GM03348 (cell line): ENCODE measurements at regions not wholly inside any gene's neighbourhood (a gene's known extent, or its start where the extent isn't known, plus 50 kb on each side); places are given as distances from the start of the nearest gene placed in this dataset.
"Not testable (repeated sequence)": the region's sequence is repeated elsewhere in the genome, so short reads cannot be mapped to it uniquely, and the experiment has no call there.

Source experiments
- DNase-seq: peaks from one replicate; pipeline ENCODE4 v3.0.0; 2012; ENCODE audit warnings: low spot score

DNA sequence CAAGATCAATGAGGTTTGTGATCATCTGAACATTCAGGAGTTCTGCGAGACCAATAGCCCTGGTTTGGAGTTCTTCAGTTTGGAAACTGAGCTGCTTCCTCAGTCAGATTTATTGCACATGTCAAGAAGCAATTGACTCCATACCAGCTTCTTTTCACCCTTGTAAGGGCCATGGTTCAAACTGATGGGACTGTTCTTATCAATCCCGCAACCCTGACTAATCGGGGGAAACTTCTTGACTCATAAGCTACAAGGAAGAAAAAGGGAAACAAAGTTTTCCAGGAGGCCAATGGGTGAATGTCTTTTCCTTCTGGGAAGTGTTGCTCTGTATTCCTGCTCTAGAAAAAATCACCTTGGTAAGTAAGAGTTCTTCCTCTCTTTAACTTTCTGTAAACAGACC lies 187.9 kb downstream of the MIS18A start:
- DNase-seq, result no peak

DNA sequence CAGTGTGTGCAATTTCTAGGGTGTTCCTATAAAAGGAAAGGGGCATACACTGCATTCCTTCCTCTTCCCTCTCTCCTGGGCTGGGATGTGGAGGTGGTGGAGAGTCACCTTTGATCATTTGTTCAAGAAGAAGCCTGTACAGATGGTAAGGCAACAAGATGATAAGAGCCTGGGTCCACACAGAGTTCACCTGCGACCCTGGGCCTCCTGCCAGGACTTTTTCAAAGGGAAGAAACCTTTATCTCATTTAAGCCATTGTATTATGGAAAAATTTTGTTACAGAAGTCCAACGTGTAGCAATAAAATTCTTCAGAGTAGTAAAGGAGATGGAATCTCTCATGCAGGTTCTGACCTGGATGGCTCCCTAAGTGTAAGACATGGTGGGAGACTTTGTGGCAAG lies 189.1 kb downstream of the MIS18A start:
- no peak for DNase-seq

DNA sequence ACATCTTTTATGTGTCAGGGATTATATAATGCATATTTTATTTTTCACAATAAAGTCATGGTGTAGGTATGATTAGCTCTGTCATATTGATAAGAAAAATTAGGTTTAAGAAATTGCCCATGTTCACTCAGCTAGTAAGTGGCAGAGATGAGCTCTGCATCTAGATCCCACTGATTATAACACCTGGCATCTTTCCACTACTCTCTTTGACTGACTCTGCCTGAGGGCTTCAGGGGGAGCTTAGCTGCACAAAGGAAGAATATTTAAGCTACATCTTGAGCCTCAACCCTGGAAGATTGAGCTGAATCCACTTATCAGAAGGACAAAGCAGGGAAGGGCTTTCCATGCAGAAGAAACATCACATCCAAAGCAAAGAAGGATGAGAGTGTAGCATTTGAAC lies 190.4 kb downstream of the MIS18A start:
- DNase-seq, result no peak

DNA sequence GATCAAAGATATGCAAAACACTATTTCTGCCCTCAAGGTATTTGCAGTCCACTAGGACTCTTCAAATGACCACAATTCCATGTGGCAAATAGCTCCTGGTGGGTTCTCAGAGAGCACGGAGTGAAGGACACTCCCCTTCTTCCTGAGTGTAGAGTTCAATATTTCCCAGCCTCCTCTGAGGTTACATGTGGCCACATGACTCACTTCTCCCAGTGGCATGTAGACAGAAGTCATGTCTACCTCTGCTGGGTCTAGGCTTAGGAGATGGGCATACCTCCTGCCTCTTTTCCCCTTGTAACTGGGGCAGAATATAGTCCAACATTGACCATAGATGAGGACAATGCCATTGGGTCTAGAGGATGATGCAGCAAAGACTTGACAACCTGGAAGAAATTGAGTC lies 191.4 kb downstream of the MIS18A start:
- no peak for DNase-seq

DNA sequence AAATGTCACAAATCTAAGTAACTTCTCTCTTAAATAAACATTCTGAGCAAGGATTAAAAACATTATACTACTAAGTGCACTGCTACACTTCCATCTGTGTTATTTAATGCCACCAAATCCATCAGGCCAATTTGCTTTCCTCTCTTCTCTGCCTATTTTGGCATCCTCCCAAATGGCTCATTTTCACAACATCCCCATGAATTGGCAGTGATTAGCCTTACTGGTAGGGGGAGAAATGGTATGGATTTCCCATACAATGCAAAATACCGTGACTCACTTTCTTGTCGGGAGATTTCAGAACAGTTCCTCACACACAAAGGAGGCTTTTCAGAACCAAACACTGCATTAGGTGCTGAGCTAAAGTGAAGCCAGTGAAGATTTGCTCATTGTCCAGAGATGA lies 195.7 kb downstream of the MIS18A start:
- DNase-seq, result no peak

DNA sequence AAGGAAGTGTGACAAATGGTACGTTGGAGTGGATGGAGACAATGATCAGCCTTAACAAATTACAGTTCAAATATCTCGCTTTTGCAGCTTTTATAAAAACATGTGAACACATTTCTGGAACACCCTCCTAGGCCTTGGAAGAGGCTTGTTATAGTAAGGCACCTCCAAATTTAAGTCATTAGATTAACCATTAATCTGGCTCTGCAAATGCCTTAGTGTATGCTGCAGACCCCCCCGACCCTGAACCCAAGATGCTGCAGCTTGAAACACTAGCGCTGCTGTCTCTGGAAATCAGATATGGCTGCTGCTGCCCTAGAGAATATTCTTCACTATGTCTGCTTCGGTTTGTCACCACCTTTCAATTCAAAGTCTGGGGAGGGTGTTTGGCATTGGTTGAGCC lies 196.4 kb downstream of the MIS18A start:
- DNase-seq, result no peak

DNA sequence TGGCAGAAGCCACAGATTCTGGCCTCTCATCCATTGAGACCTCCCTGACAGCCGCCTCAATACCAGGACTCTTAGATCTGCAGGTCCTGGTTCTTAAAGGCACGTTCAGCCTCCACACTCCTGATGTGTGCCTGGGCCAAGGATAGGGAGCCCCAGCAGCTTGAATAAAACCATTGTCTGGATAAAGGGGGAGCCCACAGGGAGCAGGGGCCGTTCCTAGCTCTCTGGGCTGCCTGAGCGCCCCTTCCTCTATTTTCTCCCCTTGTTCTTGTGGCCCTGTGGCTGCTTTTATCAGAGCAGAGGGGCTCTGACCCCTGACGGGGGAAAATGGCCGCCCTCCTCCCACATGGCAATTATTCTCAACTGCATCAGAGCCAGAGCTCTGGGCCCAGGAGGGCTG lies 200.8 kb downstream of the HUNK start:
- no peak for DNase-seq

DNA sequence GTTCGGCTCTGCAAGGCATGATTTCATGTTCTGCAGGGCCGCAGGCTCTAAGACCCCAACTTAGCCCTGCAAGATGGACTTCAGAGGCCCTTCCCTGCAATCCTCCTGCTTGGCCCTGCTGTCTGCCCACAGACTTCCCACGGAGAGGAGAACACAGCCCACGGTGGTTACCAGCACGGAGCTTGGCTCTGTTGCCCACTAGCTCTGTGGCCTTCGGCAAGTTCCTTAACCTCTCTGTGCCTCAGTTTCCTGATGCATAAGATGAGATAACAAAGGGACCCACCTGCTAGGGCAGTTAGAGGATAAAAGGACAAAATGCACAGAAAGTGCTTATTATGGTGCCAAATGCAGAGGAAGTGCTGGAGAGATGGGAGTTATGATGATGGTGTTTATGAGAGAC lies 200.4 kb downstream of the HUNK start:
- no peak for DNase-seq

DNA sequence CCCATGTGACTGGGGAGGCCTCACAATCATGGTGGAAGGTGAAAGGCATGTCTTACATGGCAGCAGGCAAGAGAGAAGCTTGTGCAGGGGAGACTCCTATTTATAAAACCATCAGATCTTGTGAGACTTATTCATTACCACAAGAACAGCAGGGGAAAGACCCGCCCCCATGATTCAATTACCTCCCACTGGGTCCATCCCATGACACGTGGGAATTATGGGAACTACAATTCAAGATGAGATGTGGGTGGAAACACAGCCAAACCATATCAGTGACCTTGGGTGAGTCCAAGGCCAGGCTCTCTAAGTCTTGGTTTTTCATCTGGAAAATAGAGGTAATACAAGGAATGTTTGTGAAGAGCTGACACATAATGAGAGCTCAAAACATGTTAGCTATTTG lies 198.8 kb downstream of the HUNK start:
- not testable (repeated sequence) for DNase-seq

DNA sequence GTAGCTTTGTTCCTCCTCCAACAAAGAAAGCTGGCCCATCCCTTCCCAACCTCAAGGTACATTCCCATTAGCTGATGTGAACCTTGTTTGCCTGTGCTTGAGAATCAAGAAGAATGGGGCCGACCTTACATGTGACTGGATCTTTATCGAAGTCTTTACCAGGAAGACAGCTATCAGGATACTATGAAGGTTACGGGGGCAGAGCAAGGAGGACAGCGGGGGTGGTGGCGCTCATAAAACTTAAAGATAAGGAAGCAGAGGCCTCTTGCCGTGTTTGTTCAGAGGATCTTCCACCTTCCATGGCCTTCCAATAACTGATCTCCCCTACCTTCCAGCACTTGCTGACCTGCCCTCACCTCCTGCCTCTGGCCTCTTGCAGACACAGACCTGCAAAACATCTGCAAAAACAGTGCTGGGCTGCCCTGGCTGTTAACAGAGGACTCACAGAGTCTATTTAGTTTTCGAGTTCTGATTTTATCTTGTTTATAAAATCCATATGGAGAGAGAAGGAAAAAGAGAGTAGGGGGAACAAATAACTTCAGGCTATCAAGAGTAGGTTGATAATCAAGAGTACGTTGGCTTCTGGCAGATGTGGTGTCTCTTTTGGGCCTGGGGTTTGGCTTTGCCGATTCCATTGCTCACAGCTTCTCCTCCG lies 198.0 kb downstream of the HUNK start:
- DNase-seq, result no peak

DNA sequence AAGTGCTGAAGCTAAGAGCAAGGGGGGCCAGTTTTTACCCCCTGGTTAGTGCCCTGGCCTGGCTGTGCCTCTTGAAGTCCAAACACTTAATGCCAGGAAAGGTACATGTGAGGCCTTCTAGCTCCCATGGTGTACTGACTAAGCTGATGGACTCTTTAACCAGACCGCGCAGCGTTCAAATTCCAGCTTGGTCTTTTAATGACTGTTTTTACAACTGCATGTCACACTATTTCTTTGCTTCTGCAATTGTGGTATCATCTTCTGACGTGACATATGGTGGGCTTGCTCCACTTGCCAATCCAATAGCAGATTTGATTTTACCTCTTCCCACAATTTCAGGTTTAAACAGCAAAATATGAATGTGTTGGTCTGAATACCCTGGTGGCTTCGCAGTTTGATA lies 197.3 kb downstream of the HUNK start:
- no peak for DNase-seq

DNA sequence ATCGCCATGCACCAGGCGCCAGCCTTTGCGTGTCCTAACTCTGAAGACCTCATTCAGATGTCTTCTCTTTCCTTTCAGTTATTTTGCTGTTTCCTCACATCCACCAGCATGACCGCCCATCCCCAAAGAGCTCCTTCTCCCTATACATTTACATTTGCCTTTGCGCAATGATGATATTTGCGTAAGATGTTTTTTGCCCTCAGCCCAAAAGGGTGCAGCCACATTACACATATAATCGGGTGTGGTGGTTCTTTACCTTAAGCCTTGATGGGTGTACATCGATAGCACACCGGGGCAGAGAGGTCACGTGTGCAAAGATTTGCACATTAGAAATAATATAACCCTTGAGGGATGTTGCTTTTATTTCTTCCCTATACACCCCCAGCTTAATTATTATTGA lies 192.8 kb downstream of the HUNK start:
- no peak for DNase-seq

DNA sequence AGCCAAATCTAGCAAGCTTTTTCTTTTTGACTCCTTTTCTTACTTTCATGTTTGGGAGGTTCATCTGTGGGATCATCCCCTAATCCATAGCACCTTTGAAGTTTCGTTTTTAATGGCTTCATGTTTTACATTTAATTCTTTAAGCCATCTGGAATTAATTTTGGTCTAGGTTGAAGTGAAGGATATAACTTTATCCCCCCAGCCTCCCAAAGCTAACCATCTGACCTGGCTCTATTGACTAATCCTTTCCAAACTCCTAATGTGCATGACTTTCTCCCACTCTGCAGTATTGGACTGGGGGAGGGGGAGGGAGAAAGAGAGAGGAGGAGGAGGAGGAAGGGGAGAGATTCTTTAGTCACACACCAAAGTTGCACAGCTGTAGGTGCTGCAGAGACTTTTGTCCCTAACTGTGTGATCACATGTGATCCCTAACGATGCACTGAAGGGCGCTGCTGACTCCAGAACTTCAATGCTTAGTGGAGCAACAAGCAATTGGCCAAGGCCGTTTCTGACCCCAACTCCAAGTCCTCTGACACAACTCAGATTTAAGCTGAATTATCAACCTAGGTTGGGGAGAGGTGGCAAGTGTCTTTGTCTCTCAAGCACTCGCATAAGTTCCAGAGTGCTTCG lies 191.6 kb downstream of the HUNK start:
- no peak for DNase-seq

DNA sequence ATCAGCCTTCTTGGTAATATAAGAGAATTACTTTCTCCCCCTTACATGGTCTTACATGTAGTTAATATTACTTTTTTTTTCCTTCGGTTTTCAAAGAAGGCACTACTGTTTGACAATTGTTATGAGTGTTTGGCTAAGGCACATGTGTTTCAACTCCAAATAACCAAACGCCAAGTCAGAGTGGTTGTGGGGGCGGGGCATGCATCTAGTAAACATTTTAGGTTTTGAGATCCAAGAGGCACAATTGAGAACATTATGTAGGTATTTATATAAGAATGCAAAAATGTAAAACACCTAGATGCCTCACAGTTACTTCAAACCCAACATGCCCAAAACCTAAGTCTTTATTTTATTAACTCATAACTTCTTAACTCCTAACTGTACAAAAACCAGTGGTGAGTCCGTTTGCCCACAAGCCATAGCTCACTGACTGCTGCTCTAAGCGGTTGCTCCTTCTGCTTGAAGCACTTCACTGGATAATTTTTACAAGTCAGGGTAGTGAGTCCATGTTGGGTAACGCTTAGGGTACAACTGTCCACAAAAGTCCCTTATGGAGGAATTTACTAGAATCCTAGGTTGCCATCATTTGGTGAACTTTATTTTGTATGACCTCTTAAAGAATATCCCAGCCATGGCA lies 189.9 kb downstream of the HUNK start:
- DNase-seq, result no peak

DNA sequence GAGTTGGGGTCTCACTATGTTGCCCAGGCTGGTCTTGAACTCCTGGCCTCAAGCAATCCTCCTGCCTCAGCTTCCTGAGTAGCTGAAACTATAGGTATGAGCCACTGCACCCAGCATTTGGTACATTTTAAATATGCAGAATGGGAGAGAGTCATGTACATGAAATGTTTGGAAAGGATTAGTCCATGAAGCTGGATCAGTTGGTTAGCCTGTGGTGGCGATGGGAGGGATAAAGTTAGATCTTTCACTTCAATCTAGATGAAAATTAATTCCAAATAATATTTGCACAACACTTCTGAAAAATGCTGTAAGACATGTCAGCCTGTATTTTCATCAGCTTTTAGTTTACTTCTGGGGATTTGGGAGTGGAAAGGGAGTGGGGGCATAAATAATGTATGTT lies 188.9 kb downstream of the HUNK start:
- no peak for DNase-seq

DNA sequence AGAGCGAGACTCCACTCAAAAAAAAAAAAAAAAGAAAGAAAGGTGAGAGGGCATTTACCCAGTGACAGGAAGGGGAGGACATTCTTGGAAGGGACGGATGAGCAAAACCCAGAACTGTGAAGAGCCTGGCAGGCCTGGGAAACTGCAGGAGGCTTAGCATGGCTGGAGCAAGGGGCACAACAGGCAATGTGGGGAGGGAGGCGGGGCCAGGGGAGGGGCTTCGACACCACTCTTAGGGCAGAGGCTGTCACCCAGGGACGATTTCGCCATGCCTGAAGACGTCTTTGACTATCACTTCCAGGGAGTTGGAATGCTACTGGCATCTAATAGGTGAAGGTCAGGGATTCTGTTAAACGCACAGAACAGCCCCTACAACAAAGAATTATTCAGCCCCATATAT lies 184.0 kb downstream of the HUNK start:
- DNase-seq, result no peak

DNA sequence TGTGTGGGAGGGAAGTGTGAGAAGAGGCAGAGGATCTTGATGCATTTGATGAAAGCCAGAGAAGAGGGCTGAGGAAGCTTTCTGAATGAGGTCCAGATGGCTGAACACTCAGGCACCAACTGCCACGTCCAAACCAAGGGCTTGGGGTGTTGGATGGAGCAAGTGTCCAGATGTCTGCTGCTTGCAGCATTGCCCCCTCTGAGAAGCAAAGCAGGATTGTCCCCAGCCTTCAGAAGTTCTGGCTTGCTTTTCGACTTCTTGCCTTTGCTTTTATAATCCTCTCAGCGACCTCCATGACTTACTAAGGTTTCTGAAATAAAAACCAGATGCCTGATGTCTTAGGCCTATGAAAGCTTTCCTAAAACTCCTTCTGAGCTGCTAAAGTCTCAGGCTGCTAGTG lies 182.5 kb downstream of the HUNK start:
- DNase-seq, result no peak
